K562 (cell line): ENCODE measurements at regions not wholly inside any gene's neighbourhood (a gene's known extent, or its start where the extent isn't known, plus 50 kb on each side); places are given as distances from the start of the nearest gene placed in this dataset.

Experiments
- CTCF ChIP-seq, 3 experiments: IDR thresholded peaks in 2 of 3; conservative IDR thresholded peaks in 1 of 3; 2 replicates each; pipeline ENCODE4 v1.5.1; 2011 to 2012; ENCODE audit warnings: low read length in 3 of 3, mild to moderate bottlenecking in 3 of 3, control low read depth in 2 of 3, improper control_type of control experiment in 1 of 3, inconsistent platforms in 1 of 3, low read depth in 1 of 3, mixed read lengths in 1 of 3, moderate library complexity in 1 of 3; ENCODE audit not compliant: insufficient read depth in 2 of 3
- EP300 ChIP-seq: IDR thresholded peaks from 2 replicates; pipeline ENCODE4 v1.6.1; 2012; ENCODE audit warnings: low read length, improper control_type of control experiment
- HIVEP1 ChIP-seq: fragments of 250-450 bp; sonication (Bioruptor Pico); IDR thresholded peaks from 2 replicates; pipeline ENCODE4 v1.4.0; 2020; ENCODE audit warnings: mild to moderate bottlenecking
- MTA3 ChIP-seq: fragments of 450-650 bp; formaldehyde crosslinking; IDR thresholded peaks from 2 replicates; pipeline ENCODE4 v1.6.1; 2017; ENCODE audit warnings: mild to moderate bottlenecking, borderline replicate concordance
- TARDBP ChIP-seq: fragments of 450-650 bp; IDR thresholded peaks from 2 replicates; pipeline ENCODE4 v1.6.1; 2016
- TGIF2 ChIP-seq: sonication (generic); formaldehyde crosslinking; IDR thresholded peaks from 2 replicates; pipeline ENCODE4 v1.8.1; 2022; ENCODE audit warnings: mild to moderate bottlenecking, missing genetic modification reagents, moderate library complexity
- ZKSCAN8 ChIP-seq: fragments of 200-800 bp; sonication (Bioruptor generic); IDR thresholded peaks from 2 replicates; pipeline ENCODE4 v1.6.1; 2016; ENCODE audit warnings: missing genetic modification characterization, missing compliant biosample characterization
- TF ChIP-seq, protein P1 (sequence below): fragments of 250-450 bp; sonication (Bioruptor Pico); IDR thresholded peaks from 2 replicates; pipeline ENCODE4 v1.8.0; 2021; ENCODE audit warnings: moderate library complexity, mild to moderate bottlenecking, inconsistent platforms
- TF ChIP-seq, protein P2 (sequence below): sonication (generic); formaldehyde crosslinking; IDR thresholded peaks from 2 replicates; pipeline ENCODE4 v1.8.0; 2022; ENCODE audit warnings: mild to moderate bottlenecking, missing genetic modification reagents

GRCh38 chr17:12429116-12429515, 236.6 kb upstream of the MYOCD start:
- TF ChIP-seq, protein P1, sequence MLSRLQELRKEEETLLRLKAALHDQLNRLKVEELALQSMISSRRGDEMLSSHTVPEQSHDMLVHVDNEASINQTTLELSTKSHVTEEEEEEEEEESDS (CRISPR knock-in tag) = no peak
- TF ChIP-seq, protein P2, sequence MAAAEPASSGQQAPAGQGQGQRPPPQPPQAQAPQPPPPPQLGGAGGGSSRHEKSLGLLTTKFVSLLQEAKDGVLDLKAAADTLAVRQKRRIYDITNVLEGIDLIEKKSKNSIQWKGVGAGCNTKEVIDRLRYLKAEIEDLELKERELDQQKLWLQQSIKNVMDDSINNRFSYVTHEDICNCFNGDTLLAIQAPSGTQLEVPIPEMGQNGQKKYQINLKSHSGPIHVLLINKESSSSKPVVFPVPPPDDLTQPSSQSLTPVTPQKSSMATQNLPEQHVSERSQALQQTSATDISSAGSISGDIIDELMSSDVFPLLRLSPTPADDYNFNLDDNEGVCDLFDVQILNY (CRISPR knock-in tag) = no peak
- TF ChIP-seq HIVEP1 (CRISPR knock-in tag) = no peak
- TF ChIP-seq ZKSCAN8 (CRISPR knock-in tag) = no peak
- TF ChIP-seq EP300 = no peak
- no peak for TF ChIP-seq CTCF (IDR thresholded peaks at IDR 0.05 in 2 of 3, conservative IDR thresholded peaks at IDR 0.05 in 1 of 3; ENCODE audit: insufficient read depth in 2 of 3, low read depth in 1 of 3, low read length in 3 of 3)
- no peak for TF ChIP-seq MTA3
- TF ChIP-seq TGIF2 (CRISPR knock-in tag) = no peak
- no peak for TF ChIP-seq TARDBP
